ENCODE measurements at regions not wholly inside any gene's neighbourhood (a gene's known extent, or its start where the extent isn't known, plus 50 kb on each side); places are given as distances from the start of the nearest gene placed in this dataset.

GRCh38 chr3:107915706-107916105 lies 175.1 kb downstream of the CD47 start:
- H3K9me2 ChIP-seq (ENCODE audit: insufficient read depth, low read length), result no peaks in the 10 kb centered on the region
- H3K4me2 ChIP-seq (ENCODE audit: low read length), result no peak overlapping the region
- TF ChIP-seq, protein P1, sequence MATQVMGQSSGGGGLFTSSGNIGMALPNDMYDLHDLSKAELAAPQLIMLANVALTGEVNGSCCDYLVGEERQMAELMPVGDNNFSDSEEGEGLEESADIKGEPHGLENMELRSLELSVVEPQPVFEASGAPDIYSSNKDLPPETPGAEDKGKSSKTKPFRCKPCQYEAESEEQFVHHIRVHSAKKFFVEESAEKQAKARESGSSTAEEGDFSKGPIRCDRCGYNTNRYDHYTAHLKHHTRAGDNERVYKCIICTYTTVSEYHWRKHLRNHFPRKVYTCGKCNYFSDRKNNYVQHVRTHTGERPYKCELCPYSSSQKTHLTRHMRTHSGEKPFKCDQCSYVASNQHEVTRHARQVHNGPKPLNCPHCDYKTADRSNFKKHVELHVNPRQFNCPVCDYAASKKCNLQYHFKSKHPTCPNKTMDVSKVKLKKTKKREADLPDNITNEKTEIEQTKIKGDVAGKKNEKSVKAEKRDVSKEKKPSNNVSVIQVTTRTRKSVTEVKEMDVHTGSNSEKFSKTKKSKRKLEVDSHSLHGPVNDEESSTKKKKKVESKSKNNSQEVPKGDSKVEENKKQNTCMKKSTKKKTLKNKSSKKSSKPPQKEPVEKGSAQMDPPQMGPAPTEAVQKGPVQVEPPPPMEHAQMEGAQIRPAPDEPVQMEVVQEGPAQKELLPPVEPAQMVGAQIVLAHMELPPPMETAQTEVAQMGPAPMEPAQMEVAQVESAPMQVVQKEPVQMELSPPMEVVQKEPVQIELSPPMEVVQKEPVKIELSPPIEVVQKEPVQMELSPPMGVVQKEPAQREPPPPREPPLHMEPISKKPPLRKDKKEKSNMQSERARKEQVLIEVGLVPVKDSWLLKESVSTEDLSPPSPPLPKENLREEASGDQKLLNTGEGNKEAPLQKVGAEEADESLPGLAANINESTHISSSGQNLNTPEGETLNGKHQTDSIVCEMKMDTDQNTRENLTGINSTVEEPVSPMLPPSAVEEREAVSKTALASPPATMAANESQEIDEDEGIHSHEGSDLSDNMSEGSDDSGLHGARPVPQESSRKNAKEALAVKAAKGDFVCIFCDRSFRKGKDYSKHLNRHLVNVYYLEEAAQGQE (IDR thresholded peaks at IDR 0.05; ENCODE audit: borderline replicate concordance), result no peak
- TF ChIP-seq RAD21 (conservative IDR thresholded peaks at IDR 0.05) (no peak), SMC3 (conservative IDR thresholded peaks at IDR 0.05; ENCODE audit: poor library complexity) (no peak), EP300 (conservative IDR thresholded peaks at IDR 0.05; ENCODE audit: poor library complexity, severe bottlenecking) (no peak), EZH2 (IDR thresholded peaks at IDR 0.05; ENCODE audit: borderline replicate concordance, insufficient read depth, low read length, poor library complexity, severe bottlenecking) (no peak), MXI1 (conservative IDR thresholded peaks at IDR 0.05; ENCODE audit: poor library complexity, severe bottlenecking) (no peak), TAF1 (IDR thresholded peaks at IDR 0.05; ENCODE audit: low read depth) (no peak)
- TF ChIP-seq, protein P2, sequence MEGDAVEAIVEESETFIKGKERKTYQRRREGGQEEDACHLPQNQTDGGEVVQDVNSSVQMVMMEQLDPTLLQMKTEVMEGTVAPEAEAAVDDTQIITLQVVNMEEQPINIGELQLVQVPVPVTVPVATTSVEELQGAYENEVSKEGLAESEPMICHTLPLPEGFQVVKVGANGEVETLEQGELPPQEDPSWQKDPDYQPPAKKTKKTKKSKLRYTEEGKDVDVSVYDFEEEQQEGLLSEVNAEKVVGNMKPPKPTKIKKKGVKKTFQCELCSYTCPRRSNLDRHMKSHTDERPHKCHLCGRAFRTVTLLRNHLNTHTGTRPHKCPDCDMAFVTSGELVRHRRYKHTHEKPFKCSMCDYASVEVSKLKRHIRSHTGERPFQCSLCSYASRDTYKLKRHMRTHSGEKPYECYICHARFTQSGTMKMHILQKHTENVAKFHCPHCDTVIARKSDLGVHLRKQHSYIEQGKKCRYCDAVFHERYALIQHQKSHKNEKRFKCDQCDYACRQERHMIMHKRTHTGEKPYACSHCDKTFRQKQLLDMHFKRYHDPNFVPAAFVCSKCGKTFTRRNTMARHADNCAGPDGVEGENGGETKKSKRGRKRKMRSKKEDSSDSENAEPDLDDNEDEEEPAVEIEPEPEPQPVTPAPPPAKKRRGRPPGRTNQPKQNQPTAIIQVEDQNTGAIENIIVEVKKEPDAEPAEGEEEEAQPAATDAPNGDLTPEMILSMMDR (IDR thresholded peaks at IDR 0.05; ENCODE audit: poor library complexity, severe bottlenecking), result no peak
- H2AFZ ChIP-seq (ENCODE audit: low read depth, low read length), result no peak overlapping the region
- H3K27ac ChIP-seq (ENCODE audit: low read length), result no peak overlapping the region
- no peaks in the 10 kb centered on the region for H4K20me1 ChIP-seq (ENCODE audit: insufficient read depth)
- no peaks in the 10 kb centered on the region for H3K36me3 ChIP-seq (ENCODE audit: insufficient read depth, low read length)
- H3K9me3 ChIP-seq (ENCODE audit: low read length), result no peaks in the 10 kb centered on the region
- H3K9ac ChIP-seq (ENCODE audit: low read length), result no peak overlapping the region
- no peaks in the 10 kb centered on the region for H3F3A ChIP-seq (ENCODE audit: insufficient read depth, low read length, poor library complexity, severe bottlenecking)
- H3K79me2 ChIP-seq (replicated peaks; ENCODE audit: insufficient read depth, low read length), result no peaks in the 10 kb centered on the region
- no peak overlapping the region for H3K4me3 ChIP-seq (ENCODE audit: low read length)
- no peaks in the 10 kb centered on the region for H3K27me3 ChIP-seq (ENCODE audit: insufficient read depth, low read depth, low read length)

DNA sequence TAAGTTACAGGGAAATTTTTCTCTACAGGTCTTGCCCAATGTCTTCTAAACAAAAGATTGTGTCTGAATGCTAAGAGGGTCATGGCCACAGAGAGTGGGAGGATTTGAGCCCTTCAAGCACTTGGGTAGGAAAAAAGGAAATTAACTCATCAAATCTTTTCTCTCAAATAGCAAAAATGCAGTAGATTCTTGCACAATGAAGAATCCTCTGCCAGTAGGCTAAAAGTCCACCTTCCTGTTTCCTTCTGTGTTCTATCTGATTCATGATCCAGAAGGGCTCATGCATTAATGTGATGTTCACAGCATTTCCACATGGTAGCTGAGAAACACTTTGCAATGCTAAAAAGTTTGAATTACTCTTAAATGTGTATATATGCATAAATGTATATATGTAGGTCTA lies 177.1 kb downstream of the CD47 start:
- Histone ChIP-seq H3F3A (ENCODE audit: insufficient read depth, low read length, poor library complexity, severe bottlenecking) (no peaks in the 10 kb centered on the region), H3K9ac (ENCODE audit: low read length) (no peak overlapping the region), H2AFZ (ENCODE audit: low read depth, low read length) (no peak overlapping the region), H3K27me3 (ENCODE audit: insufficient read depth, low read depth, low read length) (no peaks in the 10 kb centered on the region), H3K36me3 (ENCODE audit: insufficient read depth, low read length) (no peaks in the 10 kb centered on the region), H3K27ac (ENCODE audit: low read length) (no peak overlapping the region), H3K79me2 (replicated peaks; ENCODE audit: insufficient read depth, low read length) (no peaks in the 10 kb centered on the region), H3K4me3 (ENCODE audit: low read length) (no peak overlapping the region), H3K4me2 (ENCODE audit: low read length) (no peak overlapping the region), H3K9me3 (ENCODE audit: low read length) (no peaks in the 10 kb centered on the region), H3K9me2 (ENCODE audit: insufficient read depth, low read length) (no peaks in the 10 kb centered on the region), H4K20me1 (ENCODE audit: insufficient read depth) (no peaks in the 10 kb centered on the region)
- TF ChIP-seq, protein P2 (IDR thresholded peaks at IDR 0.05; ENCODE audit: poor library complexity, severe bottlenecking), result no peak
- no peak for TF ChIP-seq RAD21 (conservative IDR thresholded peaks at IDR 0.05)
- TF ChIP-seq TAF1 (IDR thresholded peaks at IDR 0.05; ENCODE audit: low read depth), result no peak
- no peak for TF ChIP-seq EZH2 (IDR thresholded peaks at IDR 0.05; ENCODE audit: borderline replicate concordance, insufficient read depth, low read length, poor library complexity, severe bottlenecking)
- TF ChIP-seq EP300 (conservative IDR thresholded peaks at IDR 0.05; ENCODE audit: poor library complexity, severe bottlenecking), result no peak
- TF ChIP-seq, protein P1 (IDR thresholded peaks at IDR 0.05; ENCODE audit: borderline replicate concordance), result no peak
- TF ChIP-seq POLR2AphosphoS5 (IDR thresholded peaks at IDR 0.05), result no peak
- TF ChIP-seq MXI1 (conservative IDR thresholded peaks at IDR 0.05; ENCODE audit: poor library complexity, severe bottlenecking), result no peak
- no peak for TF ChIP-seq SMC3 (conservative IDR thresholded peaks at IDR 0.05; ENCODE audit: poor library complexity)
